ENCODE measurements at regions not wholly inside any gene's neighbourhood (a gene's known extent, or its start where the extent isn't known, plus 50 kb on each side); places are given as distances from the start of the nearest gene placed in this dataset.

DNA sequence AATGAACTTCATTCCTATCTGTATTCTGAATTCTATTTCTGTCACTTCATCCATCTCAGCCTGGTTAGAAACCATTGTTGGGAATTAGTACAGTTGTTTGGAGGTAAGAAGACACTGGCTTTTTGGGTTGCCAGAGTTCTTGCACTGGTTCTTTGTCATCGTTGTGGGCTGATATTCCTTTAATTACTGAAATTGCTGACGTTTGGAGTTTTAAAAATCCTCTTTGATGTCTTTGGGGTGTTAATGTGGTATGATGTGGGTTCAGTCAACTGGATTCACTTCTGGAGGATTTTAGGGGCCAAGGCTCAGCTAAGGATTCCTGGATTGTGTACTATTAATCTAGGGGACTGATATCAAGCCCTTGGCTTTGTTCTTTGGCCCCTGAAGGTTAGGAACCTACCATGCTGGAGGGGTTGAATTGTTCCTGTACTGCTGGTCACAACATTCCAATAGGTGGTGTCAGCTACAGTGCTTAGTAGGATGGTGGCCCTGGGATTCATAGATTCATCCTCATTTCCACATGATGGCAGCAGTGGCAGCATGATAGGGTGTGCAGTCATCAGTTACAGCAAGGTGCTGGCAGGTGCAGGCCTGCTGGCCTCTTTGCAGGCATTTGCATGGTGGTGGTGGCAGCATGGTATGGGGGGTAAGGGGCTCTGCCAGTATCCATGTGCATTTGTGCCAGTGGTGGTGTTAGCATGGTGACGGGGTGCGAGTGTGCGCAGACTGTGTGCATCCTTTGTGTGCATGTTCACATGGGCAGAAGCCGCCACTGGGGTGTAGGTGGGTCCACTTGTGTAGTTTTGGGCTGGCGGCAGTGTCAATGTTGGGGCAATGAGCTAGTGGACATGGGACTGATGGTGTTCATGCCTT is 301.3 kb downstream of the TEX13C start:
- ChIA-PET CTCF (no interaction called here), POLR2A (no interaction called here)
- ATAC-seq (ENCODE audit: low read depth), result no peak
- TF ChIP-seq, protein P1, sequence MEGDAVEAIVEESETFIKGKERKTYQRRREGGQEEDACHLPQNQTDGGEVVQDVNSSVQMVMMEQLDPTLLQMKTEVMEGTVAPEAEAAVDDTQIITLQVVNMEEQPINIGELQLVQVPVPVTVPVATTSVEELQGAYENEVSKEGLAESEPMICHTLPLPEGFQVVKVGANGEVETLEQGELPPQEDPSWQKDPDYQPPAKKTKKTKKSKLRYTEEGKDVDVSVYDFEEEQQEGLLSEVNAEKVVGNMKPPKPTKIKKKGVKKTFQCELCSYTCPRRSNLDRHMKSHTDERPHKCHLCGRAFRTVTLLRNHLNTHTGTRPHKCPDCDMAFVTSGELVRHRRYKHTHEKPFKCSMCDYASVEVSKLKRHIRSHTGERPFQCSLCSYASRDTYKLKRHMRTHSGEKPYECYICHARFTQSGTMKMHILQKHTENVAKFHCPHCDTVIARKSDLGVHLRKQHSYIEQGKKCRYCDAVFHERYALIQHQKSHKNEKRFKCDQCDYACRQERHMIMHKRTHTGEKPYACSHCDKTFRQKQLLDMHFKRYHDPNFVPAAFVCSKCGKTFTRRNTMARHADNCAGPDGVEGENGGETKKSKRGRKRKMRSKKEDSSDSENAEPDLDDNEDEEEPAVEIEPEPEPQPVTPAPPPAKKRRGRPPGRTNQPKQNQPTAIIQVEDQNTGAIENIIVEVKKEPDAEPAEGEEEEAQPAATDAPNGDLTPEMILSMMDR (IDR thresholded peaks at IDR 0.05), result no peak
- no peaks in the 10 kb centered on the region for H3K27me3 Mint-ChIP-seq
- H3K27ac Mint-ChIP-seq, result no peak overlapping the region
- H3K9me3 Mint-ChIP-seq, result no peaks in the 10 kb centered on the region
- no peak for DNase-seq
- intact Hi-C loops (cut with micrococcal nuclease), result no loop called here
- H3K36me3 Mint-ChIP-seq (ENCODE audit: low read depth), result no peaks in the 10 kb centered on the region
- no peak overlapping the region for H3K4me3 Mint-ChIP-seq
- no peaks in the 10 kb centered on the region for H3K4me1 Mint-ChIP-seq

DNA sequence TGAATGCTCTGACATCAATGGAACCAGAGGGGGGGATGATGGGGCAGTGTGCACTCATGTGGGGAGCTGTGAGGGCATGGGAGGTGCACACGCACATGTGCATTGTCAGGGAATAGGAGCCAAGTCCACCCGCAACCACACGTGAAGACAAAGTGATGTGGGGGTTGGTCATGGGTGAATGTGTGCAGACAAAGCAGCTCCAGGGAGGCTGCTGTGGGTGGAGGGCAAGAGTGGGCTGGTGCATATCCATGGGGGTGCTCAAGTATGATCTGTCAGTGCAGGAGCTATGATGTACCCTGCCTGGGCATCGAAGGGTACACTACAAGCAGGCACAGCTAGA is 301.9 kb downstream of the TEX13C start:
- Mint-ChIP-seq H3K9me3 (no peaks in the 10 kb centered on the region), H3K4me1 (no peaks in the 10 kb centered on the region), H3K27me3 (no peaks in the 10 kb centered on the region), H3K27ac (no peak overlapping the region), H3K4me3 (no peak overlapping the region), H3K36me3 (ENCODE audit: low read depth) (no peaks in the 10 kb centered on the region)
- intact Hi-C loops (cut with micrococcal nuclease), result no loop called here
- DNase-seq (no peak), ATAC-seq (ENCODE audit: low read depth) (no peak)
- CTCF ChIA-PET, result no interaction called here
- POLR2A ChIA-PET, result no interaction called here
- TF ChIP-seq, protein P1 (IDR thresholded peaks at IDR 0.05), result no peak

DNA sequence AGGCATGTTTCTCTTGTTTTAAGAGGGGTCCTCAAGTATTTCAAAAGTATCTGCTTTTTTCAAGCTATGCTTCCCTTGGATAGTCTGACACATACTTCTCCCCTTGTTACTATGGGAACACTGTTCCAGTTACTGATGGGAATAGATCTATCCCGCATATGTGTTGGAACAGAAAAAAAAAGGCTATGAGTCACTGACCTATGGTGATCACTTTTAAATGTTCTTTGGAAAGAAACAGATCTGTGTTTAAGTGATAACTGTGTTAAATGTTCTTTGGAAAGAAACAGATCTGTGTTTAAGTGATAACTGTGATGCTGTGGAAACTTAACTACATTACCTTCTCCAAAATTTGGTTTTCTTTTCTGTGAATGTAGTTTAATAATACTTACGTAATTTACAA is 303.2 kb downstream of the TEX13C start:
- ChIA-PET CTCF (no interaction called here), POLR2A (no interaction called here)
- intact Hi-C loops (cut with micrococcal nuclease), result no loop called here
- no peak for DNase-seq
- TF ChIP-seq, protein P1 (IDR thresholded peaks at IDR 0.05), result no peak
- no peak for ATAC-seq (ENCODE audit: low read depth)
- Mint-ChIP-seq H3K9me3 (no peaks in the 10 kb centered on the region), H3K27ac (no peak overlapping the region), H3K4me3 (no peak overlapping the region), H3K36me3 (ENCODE audit: low read depth) (no peaks in the 10 kb centered on the region), H3K4me1 (no peaks in the 10 kb centered on the region), H3K27me3 (no peaks in the 10 kb centered on the region)

DNA sequence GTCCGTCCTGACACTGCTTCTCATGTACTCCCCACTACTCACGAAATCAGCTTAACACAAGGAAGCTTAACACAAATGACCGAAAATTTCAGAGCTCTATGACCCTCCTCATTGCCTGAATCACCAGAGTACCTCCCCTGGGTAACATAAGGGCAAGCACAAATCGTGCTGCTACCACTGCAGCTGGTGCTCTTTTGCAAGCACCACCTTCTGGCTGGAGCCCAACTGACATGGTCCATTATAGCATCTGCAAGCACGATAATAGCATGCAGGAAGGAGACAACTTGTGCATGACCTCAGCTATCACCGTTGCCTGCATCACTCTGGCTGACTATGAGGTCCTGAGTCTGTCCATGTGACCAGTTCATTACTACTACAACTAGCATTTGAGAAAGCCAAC is 308.0 kb downstream of the TEX13C start:
- no peak for ATAC-seq (ENCODE audit: low read depth)
- Mint-ChIP-seq H3K36me3 (ENCODE audit: low read depth) (no peaks in the 10 kb centered on the region), H3K27ac (no peak overlapping the region), H3K4me3 (no peak overlapping the region), H3K4me1 (no peaks in the 10 kb centered on the region), H3K9me3 (peaks cover 2% of the 10 kb centered on the region), H3K27me3 (no peaks in the 10 kb centered on the region)
- ChIA-PET CTCF (no interaction called here), POLR2A (no interaction called here)
- intact Hi-C loops (cut with micrococcal nuclease), result no loop called here
- DNase-seq, result no peak
- TF ChIP-seq, protein P1 (IDR thresholded peaks at IDR 0.05), result no peak

DNA sequence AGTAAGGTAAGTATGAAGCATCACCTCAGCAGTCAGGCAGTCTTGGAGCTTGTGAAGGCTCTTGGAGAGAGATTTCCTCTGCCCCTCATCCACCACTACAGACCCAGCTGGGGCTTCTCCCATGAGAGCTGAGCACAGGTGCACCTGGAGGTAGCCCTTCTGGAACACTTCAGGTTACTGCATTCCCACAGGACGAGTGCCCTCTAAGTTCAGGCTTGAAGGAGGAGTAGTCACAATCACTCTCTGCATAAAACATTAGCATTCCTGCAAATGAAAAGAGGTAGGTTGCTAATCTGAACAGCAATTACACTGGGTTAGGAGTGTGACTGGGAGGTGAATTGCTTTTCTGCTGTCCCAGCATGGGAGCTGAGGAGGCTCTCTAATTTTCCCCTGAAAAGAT is 308.8 kb downstream of the TEX13C start:
- Mint-ChIP-seq H3K27me3 (no peaks in the 10 kb centered on the region), H3K4me3 (no peak overlapping the region), H3K27ac (no peak overlapping the region), H3K9me3 (peaks cover 2% of the 10 kb centered on the region), H3K4me1 (no peaks in the 10 kb centered on the region), H3K36me3 (ENCODE audit: low read depth) (no peaks in the 10 kb centered on the region)
- DNase-seq (no peak), ATAC-seq (ENCODE audit: low read depth) (no peak)
- POLR2A ChIA-PET, result no interaction called here
- TF ChIP-seq, protein P1 (IDR thresholded peaks at IDR 0.05), result no peak
- intact Hi-C loops (cut with micrococcal nuclease), result no loop called here
- CTCF ChIA-PET, result no interaction called here
